HepG2 (cell line): ENCODE measurements at regions not wholly inside any gene's neighbourhood (a gene's known extent, or its start where the extent isn't known, plus 50 kb on each side); places are given as distances from the start of the nearest gene placed in this dataset.
A peak's percentile ranks its signal among the peaks of the same experiment; 100 is the strongest.

Experiments used
- CREB1 ChIP-seq, 2 experiments: fragments of 450-650 bp in 1 of 2; IDR thresholded peaks; 2 replicates each; pipeline ENCODE4 v1.6.1; 2016 to 2017; ENCODE audit warnings: control low read depth in 1 of 2, mild to moderate bottlenecking in 1 of 2, missing compliant biosample characterization in 1 of 2, missing genetic modification characterization in 1 of 2
- MAFF ChIP-seq: IDR thresholded peaks from 2 replicates; pipeline ENCODE4 v1.6.1; 2011; ENCODE audit warnings: low read depth, low read length, improper control_type of control experiment
- NONO ChIP-seq, 2 experiments: fragments of 450-650 bp in 1 of 2; sonication (generic) in 1 of 2; formaldehyde crosslinking in 1 of 2; IDR thresholded peaks in 1 of 2; conservative IDR thresholded peaks in 1 of 2; 2 replicates each; pipeline versions ENCODE4 v1.6.1 to v1.8.0; 2017 to 2022; ENCODE audit warnings: mild to moderate bottlenecking in 1 of 2, missing genetic modification reagents in 1 of 2, moderate library complexity in 1 of 2
- RBM22 ChIP-seq: fragments of 200-400 bp; formaldehyde crosslinking; optimal IDR thresholded peaks from 2 replicates; pipeline ENCODE3; 2017; ENCODE audit warnings: mild to moderate bottlenecking, low read length, moderate library complexity
- ZFP37 ChIP-seq: sonication (generic); formaldehyde crosslinking; IDR thresholded peaks from 2 replicates; pipeline ENCODE4 v1.4.0; 2020; ENCODE audit warnings: missing genetic modification reagents, borderline replicate concordance
- TF ChIP-seq, protein P1 (sequence below): sonication (generic); formaldehyde crosslinking; IDR thresholded peaks from 2 replicates; pipeline ENCODE4 v1.5.1; 2020; ENCODE audit warnings: mild to moderate bottlenecking, missing genetic modification reagents, borderline replicate concordance
- TF ChIP-seq, protein P2 (sequence below): sonication (generic); formaldehyde crosslinking; IDR thresholded peaks from 2 replicates; pipeline ENCODE4 v1.4.0; 2020; ENCODE audit warnings: missing genetic modification reagents, mild to moderate bottlenecking, borderline replicate concordance
- TF ChIP-seq, protein P3 (sequence below): IDR thresholded peaks from 2 replicates; pipeline ENCODE4 v1.6.1; 2012; ENCODE audit warnings: inconsistent platforms
- TF ChIP-seq, protein P4 (sequence below): IDR thresholded peaks from 2 replicates; pipeline ENCODE4 v1.4.0; 2020; ENCODE audit warnings: mild to moderate bottlenecking, missing genetic modification reagents
- TF ChIP-seq, protein P5 (sequence below): sonication (generic); formaldehyde crosslinking; IDR thresholded peaks from 2 replicates; pipeline ENCODE4 v1.4.0; 2020; ENCODE audit warnings: missing genetic modification reagents, borderline replicate concordance

DNA sequence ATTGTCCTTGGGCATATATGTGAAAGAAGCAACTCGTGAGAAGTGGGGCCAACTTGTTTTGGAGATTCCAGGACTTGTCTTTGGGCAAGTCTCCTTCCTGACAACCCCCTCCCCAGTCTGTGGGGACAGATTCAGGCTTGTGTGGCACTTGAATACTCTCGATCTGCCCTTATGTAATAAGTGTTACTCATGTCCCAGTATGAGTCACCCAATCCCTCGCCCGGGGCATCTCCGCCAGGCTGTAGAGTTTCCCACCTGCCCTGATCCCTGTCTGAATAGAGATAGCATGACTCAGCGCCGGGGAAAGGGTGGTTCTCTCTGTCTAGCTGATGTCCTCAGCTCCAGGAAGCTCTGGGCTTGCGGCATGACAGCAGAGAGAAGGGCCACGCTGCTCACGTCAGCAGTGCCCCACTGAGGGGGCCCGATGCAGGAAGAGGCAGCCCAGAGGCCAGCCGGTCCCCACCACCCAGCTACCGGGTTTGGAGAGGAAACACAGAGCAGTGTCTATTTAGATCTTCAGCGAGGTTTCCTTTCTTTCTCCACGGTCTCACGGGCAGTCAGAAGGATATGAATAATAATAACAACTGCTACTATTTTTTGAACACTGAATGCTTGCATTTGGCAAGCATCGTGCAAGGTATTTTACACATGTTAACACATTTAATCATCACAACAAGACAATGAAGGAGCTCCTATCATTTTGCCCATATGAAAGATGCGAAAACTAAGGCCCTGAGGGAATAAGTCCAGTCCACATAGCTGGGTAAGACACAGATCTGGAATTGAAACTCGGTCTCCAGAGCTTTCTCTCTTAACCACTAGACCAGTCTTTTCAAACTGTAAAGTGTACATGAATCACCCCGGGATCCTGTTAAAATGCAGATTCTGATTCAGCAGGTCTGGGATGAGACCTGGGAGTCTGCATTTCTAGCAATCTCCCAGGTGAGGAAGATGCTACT is 426.7 kb upstream of the MAF start (continued):
- TF ChIP-seq, protein P1, sequence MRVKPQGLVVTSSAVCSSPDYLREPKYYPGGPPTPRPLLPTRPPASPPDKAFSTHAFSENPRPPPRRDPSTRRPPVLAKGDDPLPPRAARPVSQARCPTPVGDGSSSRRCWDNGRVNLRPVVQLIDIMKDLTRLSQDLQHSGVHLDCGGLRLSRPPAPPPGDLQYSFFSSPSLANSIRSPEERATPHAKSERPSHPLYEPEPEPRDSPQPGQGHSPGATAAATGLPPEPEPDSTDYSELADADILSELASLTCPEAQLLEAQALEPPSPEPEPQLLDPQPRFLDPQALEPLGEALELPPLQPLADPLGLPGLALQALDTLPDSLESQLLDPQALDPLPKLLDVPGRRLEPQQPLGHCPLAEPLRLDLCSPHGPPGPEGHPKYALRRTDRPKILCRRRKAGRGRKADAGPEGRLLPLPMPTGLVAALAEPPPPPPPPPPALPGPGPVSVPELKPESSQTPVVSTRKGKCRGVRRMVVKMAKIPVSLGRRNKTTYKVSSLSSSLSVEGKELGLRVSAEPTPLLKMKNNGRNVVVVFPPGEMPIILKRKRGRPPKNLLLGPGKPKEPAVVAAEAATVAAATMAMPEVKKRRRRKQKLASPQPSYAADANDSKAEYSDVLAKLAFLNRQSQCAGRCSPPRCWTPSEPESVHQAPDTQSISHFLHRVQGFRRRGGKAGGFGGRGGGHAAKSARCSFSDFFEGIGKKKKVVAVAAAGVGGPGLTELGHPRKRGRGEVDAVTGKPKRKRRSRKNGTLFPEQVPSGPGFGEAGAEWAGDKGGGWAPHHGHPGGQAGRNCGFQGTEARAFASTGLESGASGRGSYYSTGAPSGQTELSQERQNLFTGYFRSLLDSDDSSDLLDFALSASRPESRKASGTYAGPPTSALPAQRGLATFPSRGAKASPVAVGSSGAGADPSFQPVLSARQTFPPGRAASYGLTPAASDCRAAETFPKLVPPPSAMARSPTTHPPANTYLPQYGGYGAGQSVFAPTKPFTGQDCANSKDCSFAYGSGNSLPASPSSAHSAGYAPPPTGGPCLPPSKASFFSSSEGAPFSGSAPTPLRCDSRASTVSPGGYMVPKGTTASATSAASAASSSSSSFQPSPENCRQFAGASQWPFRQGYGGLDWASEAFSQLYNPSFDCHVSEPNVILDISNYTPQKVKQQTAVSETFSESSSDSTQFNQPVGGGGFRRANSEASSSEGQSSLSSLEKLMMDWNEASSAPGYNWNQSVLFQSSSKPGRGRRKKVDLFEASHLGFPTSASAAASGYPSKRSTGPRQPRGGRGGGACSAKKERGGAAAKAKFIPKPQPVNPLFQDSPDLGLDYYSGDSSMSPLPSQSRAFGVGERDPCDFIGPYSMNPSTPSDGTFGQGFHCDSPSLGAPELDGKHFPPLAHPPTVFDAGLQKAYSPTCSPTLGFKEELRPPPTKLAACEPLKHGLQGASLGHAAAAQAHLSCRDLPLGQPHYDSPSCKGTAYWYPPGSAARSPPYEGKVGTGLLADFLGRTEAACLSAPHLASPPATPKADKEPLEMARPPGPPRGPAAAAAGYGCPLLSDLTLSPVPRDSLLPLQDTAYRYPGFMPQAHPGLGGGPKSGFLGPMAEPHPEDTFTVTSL (CRISPR knock-in tag) = peak; percentile 45; the same call in 1 of the 2 replicates
- no peak for TF ChIP-seq ZFP37
- TF ChIP-seq MAFF = peak; percentile 54
- TF ChIP-seq, protein P2, sequence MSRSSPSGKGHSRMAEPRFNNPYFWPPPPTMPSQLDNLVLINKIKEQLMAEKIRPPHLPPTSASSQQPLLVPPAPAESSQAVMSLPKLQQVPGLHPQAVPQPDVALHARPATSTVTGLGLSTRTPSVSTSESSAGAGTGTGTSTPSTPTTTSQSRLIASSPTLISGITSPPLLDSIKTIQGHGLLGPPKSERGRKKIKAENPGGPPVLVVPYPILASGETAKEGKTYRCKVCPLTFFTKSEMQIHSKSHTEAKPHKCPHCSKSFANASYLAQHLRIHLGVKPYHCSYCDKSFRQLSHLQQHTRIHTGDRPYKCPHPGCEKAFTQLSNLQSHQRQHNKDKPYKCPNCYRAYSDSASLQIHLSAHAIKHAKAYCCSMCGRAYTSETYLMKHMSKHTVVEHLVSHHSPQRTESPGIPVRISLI (CRISPR knock-in tag) = no peak
- TF ChIP-seq, protein P3, sequence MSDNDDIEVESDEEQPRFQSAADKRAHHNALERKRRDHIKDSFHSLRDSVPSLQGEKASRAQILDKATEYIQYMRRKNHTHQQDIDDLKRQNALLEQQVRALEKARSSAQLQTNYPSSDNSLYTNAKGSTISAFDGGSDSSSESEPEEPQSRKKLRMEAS = peak; percentile 51; the same call in 1 of the 2 replicates
- TF ChIP-seq RBM22 = no peak
- peak; percentile 46; the same call in 1 of the 2 replicates for TF ChIP-seq CREB1 (IDR thresholded peaks at IDR 0.05)
- peak; percentile 54 for TF ChIP-seq CREB1 (CRISPR knock-in tag; IDR thresholded peaks at IDR 0.05)
- no peak for TF ChIP-seq NONO (IDR thresholded peaks at IDR 0.05)
- TF ChIP-seq NONO (CRISPR knock-in tag; conservative IDR thresholded peaks at IDR 0.05) = no peak
- TF ChIP-seq, protein P4, sequence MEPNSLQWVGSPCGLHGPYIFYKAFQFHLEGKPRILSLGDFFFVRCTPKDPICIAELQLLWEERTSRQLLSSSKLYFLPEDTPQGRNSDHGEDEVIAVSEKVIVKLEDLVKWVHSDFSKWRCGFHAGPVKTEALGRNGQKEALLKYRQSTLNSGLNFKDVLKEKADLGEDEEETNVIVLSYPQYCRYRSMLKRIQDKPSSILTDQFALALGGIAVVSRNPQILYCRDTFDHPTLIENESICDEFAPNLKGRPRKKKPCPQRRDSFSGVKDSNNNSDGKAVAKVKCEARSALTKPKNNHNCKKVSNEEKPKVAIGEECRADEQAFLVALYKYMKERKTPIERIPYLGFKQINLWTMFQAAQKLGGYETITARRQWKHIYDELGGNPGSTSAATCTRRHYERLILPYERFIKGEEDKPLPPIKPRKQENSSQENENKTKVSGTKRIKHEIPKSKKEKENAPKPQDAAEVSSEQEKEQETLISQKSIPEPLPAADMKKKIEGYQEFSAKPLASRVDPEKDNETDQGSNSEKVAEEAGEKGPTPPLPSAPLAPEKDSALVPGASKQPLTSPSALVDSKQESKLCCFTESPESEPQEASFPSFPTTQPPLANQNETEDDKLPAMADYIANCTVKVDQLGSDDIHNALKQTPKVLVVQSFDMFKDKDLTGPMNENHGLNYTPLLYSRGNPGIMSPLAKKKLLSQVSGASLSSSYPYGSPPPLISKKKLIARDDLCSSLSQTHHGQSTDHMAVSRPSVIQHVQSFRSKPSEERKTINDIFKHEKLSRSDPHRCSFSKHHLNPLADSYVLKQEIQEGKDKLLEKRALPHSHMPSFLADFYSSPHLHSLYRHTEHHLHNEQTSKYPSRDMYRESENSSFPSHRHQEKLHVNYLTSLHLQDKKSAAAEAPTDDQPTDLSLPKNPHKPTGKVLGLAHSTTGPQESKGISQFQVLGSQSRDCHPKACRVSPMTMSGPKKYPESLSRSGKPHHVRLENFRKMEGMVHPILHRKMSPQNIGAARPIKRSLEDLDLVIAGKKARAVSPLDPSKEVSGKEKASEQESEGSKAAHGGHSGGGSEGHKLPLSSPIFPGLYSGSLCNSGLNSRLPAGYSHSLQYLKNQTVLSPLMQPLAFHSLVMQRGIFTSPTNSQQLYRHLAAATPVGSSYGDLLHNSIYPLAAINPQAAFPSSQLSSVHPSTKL (CRISPR knock-in tag) = peak; percentile 79
- TF ChIP-seq, protein P5, sequence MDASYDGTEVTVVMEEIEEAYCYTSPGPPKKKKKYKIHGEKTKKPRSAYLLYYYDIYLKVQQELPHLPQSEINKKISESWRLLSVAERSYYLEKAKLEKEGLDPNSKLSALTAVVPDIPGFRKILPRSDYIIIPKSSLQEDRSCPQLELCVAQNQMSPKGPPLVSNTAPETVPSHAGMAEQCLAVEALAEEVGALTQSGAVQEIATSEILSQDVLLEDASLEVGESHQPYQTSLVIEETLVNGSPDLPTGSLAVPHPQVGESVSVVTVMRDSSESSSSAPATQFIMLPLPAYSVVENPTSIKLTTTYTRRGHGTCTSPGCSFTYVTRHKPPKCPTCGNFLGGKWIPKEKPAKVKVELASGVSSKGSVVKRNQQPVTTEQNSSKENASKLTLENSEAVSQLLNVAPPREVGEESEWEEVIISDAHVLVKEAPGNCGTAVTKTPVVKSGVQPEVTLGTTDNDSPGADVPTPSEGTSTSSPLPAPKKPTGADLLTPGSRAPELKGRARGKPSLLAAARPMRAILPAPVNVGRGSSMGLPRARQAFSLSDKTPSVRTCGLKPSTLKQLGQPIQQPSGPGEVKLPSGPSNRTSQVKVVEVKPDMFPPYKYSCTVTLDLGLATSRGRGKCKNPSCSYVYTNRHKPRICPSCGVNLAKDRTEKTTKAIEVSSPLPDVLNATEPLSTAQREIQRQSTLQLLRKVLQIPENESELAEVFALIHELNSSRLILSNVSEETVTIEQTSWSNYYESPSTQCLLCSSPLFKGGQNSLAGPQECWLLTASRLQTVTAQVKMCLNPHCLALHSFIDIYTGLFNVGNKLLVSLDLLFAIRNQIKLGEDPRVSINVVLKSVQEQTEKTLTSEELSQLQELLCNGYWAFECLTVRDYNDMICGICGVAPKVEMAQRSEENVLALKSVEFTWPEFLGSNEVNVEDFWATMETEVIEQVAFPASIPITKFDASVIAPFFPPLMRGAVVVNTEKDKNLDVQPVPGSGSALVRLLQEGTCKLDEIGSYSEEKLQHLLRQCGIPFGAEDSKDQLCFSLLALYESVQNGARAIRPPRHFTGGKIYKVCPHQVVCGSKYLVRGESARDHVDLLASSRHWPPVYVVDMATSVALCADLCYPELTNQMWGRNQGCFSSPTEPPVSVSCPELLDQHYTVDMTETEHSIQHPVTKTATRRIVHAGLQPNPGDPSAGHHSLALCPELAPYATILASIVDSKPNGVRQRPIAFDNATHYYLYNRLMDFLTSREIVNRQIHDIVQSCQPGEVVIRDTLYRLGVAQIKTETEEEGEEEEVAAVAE = 0 out of 2 replicates have a peak, but pooled peaks have one; percentile 36
